Dendritic cell treated with granulocyte-macrophage colony-stimulating factor and Interleukin-4, amounts not matched to agents 40 ng/mL and 50 ng/mL, for 4 days (primary cell): ENCODE measurements at regions not wholly inside any gene's neighbourhood (a gene's known extent, or its start where the extent isn't known, plus 50 kb on each side); places are given as distances from the start of the nearest gene placed in this dataset.

Experiments used
- H3K27ac Mint-ChIP-seq: one replicate; pipeline ENCODE4 v1.8.0; 2022; ENCODE audit warnings: mild to moderate bottlenecking, mixed read lengths
- H3K27me3 Mint-ChIP-seq: one replicate; pipeline ENCODE4 v1.8.0; 2022; ENCODE audit warnings: mild to moderate bottlenecking, mixed read lengths
- H3K36me3 Mint-ChIP-seq: one replicate; pipeline ENCODE4 v1.8.0; 2022; ENCODE audit warnings: low read depth, mixed read lengths
- H3K4me1 Mint-ChIP-seq: one replicate; pipeline ENCODE4 v1.8.0; 2022; ENCODE audit warnings: low read depth, mixed read lengths
- H3K4me3 Mint-ChIP-seq: one replicate; pipeline ENCODE4 v1.8.0; 2022; ENCODE audit warnings: mild to moderate bottlenecking, moderate library complexity, mixed read lengths
- H3K9me3 Mint-ChIP-seq: one replicate; pipeline ENCODE4 v1.8.0; 2022; ENCODE audit warnings: mixed read lengths
- intact Hi-C: fragments of 100-400 bp; cut with micrococcal nuclease; formaldehyde crosslinking; loops from one replicate; pipeline ENCODE4 v1.15.0; 2022

DNA sequence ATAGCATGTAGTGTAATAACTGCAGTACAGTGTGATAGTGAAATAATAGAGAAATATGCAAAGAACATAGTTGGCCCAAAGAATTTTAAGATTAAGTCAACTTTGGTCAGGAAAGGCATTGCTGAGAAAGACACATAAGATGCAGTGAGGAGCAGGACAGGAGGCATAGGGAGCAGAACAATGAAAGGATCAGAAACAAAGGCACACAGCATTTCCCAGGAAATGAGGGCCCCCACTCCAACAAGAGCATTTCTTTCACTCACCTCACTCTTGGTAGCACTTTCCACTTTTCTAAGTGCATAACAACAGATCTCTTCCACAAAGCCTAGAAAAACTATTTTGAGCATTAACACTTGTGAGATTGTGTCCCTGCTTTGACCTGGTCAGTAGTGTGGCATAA is 238.4 kb upstream of the FAT3 start:
- Mint-ChIP-seq H3K36me3 (no peaks in the 10 kb centered on the region), H3K27ac (no peak overlapping the region)
- intact Hi-C loops = no loop called here

DNA sequence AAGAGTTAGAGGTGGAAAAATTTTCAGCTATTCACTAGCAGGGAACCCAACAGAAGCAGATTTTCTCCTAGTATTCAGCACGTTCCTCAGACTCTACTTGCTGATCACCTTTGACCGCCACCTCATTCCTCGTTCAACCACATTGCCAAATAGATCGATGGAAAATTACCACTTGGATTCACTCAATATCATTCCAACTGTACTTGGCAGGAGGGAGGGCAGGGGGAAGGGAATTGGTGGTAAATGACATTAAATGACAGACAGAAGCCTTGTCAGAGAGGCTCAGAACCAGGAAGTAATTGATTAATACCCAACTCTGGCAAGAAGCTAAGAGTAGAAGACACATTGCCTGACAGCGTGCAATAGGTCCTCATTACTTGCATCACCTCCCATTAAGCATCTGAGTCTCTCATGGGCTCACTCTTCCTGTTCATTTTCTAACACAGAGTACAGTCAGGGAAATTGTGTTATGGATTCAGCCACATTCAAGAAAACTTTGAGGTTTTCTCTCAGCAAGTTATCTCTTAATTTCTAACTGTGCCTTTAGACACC is 240.5 kb upstream of the FAT3 start:
- Mint-ChIP-seq H3K9me3 (peaks cover 44% of the 10 kb centered on the region), H3K27ac (no peak overlapping the region), H3K4me1 (no peaks in the 10 kb centered on the region), H3K27me3 (no peaks in the 10 kb centered on the region), H3K36me3 (no peaks in the 10 kb centered on the region), H3K4me3 (no peak overlapping the region)
- intact Hi-C loops = no loop called here

More for the DNA sequence above, 238.4 kb upstream of the FAT3 start:
- no peaks in the 10 kb centered on the region for H3K27me3 Mint-ChIP-seq
- no peaks in the 10 kb centered on the region for H3K4me1 Mint-ChIP-seq
- H3K9me3 Mint-ChIP-seq = peaks cover 44% of the 10 kb centered on the region
- H3K4me3 Mint-ChIP-seq = no peak overlapping the region

DNA sequence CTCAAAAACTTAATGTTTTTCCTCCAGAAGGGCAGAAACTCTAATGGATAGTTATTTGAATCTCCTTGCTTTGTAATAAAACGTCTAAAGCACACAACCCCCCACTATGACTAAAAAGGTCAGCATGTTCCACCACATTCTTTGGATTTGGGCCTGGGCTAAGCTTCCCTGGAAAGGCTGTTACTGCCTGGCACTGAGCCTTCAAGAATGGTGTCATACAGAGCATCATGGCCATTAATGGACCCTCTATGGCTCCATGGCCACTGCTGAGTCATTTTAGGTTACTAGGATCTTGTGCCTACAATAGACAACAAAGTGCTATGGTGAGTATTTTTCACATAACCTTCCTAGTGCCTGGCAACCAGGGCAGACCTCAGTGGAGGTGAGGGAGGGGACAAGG is 242.6 kb upstream of the FAT3 start:
- no peak overlapping the region for H3K4me3 Mint-ChIP-seq
- H3K9me3 Mint-ChIP-seq = peaks cover 29% of the 10 kb centered on the region
- no peaks in the 10 kb centered on the region for H3K36me3 Mint-ChIP-seq

DNA sequence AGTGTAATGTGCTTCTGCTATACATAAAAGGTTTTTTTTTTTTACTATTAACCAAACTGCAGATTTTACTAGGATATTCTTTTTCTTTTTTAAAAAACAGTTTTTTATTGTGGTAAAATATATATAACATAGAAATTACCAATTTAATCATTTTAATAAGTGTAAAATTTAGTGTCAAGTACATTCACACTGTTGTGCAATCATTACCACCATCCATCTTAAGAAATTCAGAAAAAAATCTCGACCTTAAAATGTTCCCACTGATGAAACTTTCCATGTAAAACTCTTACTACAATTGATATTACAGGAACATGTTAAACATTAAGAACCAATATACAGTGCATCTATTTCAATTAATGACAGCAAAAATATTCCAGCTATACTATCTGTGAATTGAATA is 244.8 kb upstream of the FAT3 start:
- no peak overlapping the region for H3K4me3 Mint-ChIP-seq
- H3K36me3 Mint-ChIP-seq = no peaks in the 10 kb centered on the region
- no peaks in the 10 kb centered on the region for H3K27me3 Mint-ChIP-seq
- H3K27ac Mint-ChIP-seq = no peak overlapping the region
- intact Hi-C loops = no loop called here
- H3K4me1 Mint-ChIP-seq = no peaks in the 10 kb centered on the region
- H3K9me3 Mint-ChIP-seq = peaks cover 16% of the 10 kb centered on the region

More for the DNA sequence above, 242.6 kb upstream of the FAT3 start:
- Mint-ChIP-seq H3K27me3 (no peaks in the 10 kb centered on the region), H3K27ac (no peak overlapping the region), H3K4me1 (no peaks in the 10 kb centered on the region)
- intact Hi-C loops = no loop called here

DNA sequence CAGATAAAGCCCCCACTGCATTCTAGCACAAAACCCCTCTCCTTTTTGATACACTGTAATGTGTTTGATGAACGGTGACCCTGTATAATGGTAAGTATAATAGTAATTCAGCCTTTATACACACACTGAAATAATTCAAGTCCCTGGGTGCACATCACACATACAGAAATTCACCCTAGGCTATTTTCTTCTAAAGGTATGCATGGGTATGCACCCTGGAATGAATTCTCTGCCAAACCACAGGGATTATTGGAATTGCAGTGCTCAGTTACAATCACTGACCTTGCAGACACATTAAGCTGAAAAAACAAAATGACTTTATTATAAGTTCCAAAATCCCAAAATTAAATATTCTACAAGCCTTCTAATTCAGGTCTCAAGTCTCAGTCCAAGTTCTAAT is 245.9 kb upstream of the FAT3 start:
- no peak overlapping the region for H3K27ac Mint-ChIP-seq
- H3K4me1 Mint-ChIP-seq = no peaks in the 10 kb centered on the region
- no peak overlapping the region for H3K4me3 Mint-ChIP-seq
- H3K9me3 Mint-ChIP-seq = peaks cover 16% of the 10 kb centered on the region
- no peaks in the 10 kb centered on the region for H3K36me3 Mint-ChIP-seq
- no peaks in the 10 kb centered on the region for H3K27me3 Mint-ChIP-seq
- intact Hi-C loops = no loop called here

DNA sequence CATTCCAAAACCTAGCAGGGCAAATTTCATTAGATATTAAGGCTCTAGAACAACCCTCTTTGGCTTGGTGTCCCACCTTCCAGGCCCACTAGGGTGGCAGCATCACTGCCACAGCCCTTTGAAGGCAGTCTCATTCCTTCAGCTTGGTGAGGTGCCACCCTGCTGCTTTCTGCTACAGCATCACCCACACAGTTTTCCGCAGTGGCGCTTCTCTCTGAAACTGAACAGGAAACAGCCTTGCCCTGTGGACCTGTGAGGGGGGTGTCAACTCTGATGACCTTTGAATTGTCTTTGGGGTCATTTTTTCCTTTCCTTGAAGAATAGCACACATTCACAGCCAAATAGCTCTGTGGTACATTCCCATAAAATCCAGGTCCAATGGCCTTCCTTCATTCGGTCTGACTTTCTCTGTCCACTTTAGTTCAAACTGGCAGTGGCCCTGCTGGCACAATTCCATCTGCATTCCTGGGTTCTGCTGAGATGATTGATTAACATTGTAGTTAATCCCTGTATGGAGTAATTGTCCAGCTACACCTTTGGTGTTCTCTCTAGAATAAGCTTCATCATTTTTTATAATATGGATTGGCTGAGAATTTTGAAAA is 251.9 kb upstream of the FAT3 start:
- no peaks in the 10 kb centered on the region for H3K27me3 Mint-ChIP-seq
- no peaks in the 10 kb centered on the region for H3K36me3 Mint-ChIP-seq
- H3K27ac Mint-ChIP-seq = no peak overlapping the region
- peaks cover 13% of the 10 kb centered on the region for H3K9me3 Mint-ChIP-seq
- no peaks in the 10 kb centered on the region for H3K4me1 Mint-ChIP-seq
- H3K4me3 Mint-ChIP-seq = no peak overlapping the region
- intact Hi-C loops = no loop called here

DNA sequence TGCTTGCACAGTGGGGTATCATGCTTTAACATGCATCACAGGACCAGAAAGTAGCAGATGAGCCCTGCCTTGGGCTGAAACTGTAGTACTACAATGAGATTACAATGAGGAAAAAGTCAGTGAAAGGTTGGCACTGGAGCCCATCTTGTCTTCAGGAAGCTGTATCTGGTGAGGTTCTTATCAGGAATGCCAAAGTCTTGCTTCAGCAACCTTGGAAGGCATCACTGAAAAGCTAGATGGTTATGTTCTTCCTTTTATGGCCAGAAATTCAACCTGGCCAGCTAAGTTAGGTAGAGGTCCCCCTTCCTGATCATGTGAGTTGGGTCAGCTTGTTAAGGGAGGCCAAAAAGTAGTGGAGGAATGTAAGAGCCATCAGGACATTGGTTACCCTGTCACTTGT is 254.0 kb upstream of the FAT3 start:
- no peaks in the 10 kb centered on the region for H3K36me3 Mint-ChIP-seq
- H3K4me3 Mint-ChIP-seq = no peak overlapping the region
- no peak overlapping the region for H3K27ac Mint-ChIP-seq
- H3K27me3 Mint-ChIP-seq = no peaks in the 10 kb centered on the region
- H3K4me1 Mint-ChIP-seq = no peaks in the 10 kb centered on the region
- intact Hi-C loops = no loop called here
- peaks cover 13% of the 10 kb centered on the region for H3K9me3 Mint-ChIP-seq

DNA sequence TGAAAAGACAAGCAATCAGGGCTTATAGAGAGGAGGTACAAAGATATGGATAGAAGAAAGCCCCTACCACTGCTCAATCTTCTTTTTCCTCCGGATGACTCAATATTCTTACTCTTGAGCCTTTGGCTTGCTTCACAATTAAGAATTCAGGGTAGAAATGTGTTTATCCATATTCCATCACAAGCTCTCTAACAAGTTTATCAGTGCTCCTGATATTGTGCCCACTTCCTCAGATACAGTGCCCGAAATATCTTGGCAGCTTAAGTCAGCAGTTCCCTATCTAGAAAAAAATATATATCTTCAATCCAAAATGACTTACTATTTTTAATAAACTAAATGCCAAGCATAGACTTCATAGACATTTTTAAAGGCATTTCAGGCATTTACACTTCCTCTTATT is 255.1 kb upstream of the FAT3 start:
- H3K9me3 Mint-ChIP-seq = peaks cover 23% of the 10 kb centered on the region
- H3K4me1 Mint-ChIP-seq = no peaks in the 10 kb centered on the region
- H3K27ac Mint-ChIP-seq = no peak overlapping the region
- H3K27me3 Mint-ChIP-seq = no peaks in the 10 kb centered on the region
- H3K36me3 Mint-ChIP-seq = no peaks in the 10 kb centered on the region
- no peak overlapping the region for H3K4me3 Mint-ChIP-seq
- intact Hi-C loops = no loop called here

DNA sequence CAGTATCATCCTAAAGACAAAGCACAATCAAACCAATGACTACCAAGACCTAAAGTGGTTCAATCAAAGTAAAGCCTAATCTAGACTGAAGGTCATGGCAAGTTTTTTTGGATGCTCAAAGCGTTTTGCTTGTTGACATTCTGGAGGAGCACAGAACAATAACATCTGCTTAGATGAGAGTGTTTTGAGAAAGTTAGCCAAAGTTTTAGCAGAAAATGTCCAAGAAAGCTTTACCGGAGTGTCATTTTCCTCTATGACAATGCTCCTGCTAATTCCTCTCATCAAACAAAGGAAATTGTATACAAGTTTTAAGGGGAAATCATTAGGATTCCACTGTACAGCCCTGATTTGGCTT is 256.9 kb upstream of the FAT3 start:
- no peak overlapping the region for H3K4me3 Mint-ChIP-seq
- H3K4me1 Mint-ChIP-seq = no peaks in the 10 kb centered on the region
- peaks cover 33% of the 10 kb centered on the region for H3K9me3 Mint-ChIP-seq
- no peaks in the 10 kb centered on the region for H3K27me3 Mint-ChIP-seq
- intact Hi-C loops = no loop called here
- H3K36me3 Mint-ChIP-seq = no peaks in the 10 kb centered on the region
- no peak overlapping the region for H3K27ac Mint-ChIP-seq

DNA sequence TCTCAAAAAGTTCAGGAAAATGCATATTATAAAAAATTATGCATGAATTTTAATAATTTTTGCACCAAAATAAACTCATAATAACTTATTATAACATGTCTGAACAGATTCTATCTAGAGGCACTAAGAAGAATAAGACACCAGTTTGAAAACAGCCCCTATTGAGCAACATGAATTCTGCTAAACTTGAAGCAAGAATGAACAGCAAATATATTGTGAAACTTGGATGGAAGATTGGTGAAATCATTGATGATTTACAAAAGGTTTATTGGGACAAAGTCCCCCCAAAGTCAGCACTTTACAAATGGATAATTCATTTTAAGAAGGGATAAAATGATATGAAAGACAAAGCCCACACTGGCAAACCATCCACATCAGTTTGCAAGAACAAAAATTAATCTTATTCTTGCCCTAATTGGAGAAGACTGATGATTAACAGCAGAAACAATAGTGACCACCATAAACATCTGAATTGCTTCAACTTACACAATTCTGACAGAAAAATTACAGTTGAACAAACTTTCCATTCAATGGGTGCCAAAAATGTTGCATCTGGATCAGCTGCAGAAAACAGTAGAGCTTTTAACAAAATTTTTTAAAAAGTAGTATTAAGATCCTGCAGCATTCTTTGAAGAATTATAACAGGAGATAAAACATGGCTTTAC is 257.5 kb upstream of the FAT3 start:
- intact Hi-C loops = no loop called here
- Mint-ChIP-seq H3K27me3 (no peaks in the 10 kb centered on the region), H3K9me3 (peaks cover 38% of the 10 kb centered on the region), H3K4me1 (no peaks in the 10 kb centered on the region), H3K27ac (no peak overlapping the region), H3K4me3 (no peak overlapping the region), H3K36me3 (no peaks in the 10 kb centered on the region)

DNA sequence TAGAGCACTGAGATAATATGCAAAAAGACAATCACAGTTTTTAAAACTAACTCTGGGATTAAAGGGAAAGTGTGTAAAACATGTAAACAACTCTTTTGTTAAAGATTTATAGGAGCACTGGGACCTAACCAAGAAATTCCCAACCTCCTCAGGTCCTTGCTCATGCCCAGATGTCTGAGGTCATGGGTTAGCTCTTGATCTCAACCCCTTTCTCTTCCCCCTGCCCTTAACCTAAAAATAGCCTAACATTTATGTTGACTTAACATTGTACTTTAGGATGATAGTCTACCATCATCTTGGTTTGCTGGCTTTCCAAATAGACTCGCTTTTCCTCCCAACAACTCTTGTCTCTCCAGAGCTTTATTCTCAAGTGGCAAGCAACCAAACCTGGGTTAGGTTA is 258.2 kb upstream of the FAT3 start:
- Mint-ChIP-seq H3K9me3 (peaks cover 38% of the 10 kb centered on the region), H3K36me3 (no peaks in the 10 kb centered on the region), H3K4me1 (no peaks in the 10 kb centered on the region), H3K27me3 (no peaks in the 10 kb centered on the region), H3K27ac (no peak overlapping the region), H3K4me3 (no peak overlapping the region)
- intact Hi-C loops = no loop called here

DNA sequence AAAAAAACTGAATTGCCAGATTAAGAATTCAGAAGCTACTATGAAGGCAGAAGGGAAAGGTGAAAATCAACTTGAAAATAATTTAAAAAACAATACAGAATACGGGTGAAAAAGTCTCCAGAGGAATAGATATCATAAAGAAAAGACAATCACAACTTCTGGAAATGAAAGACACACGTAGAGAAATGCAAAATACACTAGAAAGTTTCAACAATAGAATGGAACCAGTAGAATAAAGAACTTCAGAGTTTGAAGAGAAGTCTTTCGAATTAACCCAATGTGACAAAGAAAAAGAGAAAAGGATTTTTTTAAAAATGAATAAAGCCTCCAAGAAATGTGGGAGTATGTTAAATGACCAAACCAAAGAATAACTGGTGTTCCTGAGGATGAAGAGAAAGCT is 263.8 kb upstream of the FAT3 start:
- Mint-ChIP-seq H3K27me3 (no peaks in the 10 kb centered on the region), H3K27ac (no peak overlapping the region), H3K4me3 (no peak overlapping the region), H3K9me3 (peaks cover 57% of the 10 kb centered on the region), H3K36me3 (no peaks in the 10 kb centered on the region), H3K4me1 (no peaks in the 10 kb centered on the region)
- intact Hi-C loops = no loop called here

DNA sequence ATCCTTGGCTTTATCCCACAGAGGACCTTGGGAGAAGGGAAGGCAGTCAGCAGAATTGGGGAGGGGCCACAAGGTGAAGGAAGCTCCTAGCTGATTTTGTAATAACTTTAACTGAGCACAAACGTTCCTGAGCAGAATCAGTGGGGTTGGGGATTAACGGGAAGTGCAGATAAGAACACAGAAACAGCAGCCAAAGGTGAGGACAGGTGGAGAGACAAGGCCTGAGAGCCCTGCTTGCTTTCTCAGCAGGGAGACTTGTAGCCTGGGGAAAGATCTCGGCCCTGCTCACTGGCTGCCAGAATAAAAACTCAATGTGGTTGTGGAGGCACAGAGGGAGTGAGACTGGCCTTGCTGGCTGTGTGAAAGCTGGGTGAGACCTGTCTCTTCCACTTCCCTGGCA is 265.2 kb upstream of the FAT3 start:
- intact Hi-C loops = no loop called here
- Mint-ChIP-seq H3K9me3 (peaks cover 46% of the 10 kb centered on the region), H3K4me3 (no peak overlapping the region), H3K36me3 (no peaks in the 10 kb centered on the region), H3K27me3 (no peaks in the 10 kb centered on the region), H3K27ac (no peak overlapping the region), H3K4me1 (no peaks in the 10 kb centered on the region)

DNA sequence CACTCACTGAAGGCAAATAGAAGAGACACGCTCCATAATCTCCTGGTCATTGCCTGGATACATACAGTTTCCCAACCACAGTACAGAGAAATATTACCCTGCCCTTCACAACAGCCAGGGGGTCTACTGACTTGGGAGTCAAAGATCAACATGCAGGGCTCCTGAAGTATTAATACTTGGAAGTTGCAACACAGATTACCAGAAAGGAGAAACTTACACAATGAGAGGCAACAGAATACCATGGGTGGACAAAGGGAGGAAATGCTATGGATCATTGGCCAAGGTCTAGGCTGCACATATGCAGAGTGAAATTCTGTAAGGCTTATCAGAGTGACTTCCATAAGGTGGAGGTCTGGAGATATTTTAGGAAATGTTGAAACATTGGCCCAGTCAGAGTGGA is 267.9 kb upstream of the FAT3 start:
- peaks cover 32% of the 10 kb centered on the region for H3K9me3 Mint-ChIP-seq
- intact Hi-C loops = no loop called here
- no peaks in the 10 kb centered on the region for H3K36me3 Mint-ChIP-seq
- H3K4me3 Mint-ChIP-seq = no peak overlapping the region
- no peaks in the 10 kb centered on the region for H3K4me1 Mint-ChIP-seq
- H3K27me3 Mint-ChIP-seq = no peaks in the 10 kb centered on the region
- no peak overlapping the region for H3K27ac Mint-ChIP-seq

DNA sequence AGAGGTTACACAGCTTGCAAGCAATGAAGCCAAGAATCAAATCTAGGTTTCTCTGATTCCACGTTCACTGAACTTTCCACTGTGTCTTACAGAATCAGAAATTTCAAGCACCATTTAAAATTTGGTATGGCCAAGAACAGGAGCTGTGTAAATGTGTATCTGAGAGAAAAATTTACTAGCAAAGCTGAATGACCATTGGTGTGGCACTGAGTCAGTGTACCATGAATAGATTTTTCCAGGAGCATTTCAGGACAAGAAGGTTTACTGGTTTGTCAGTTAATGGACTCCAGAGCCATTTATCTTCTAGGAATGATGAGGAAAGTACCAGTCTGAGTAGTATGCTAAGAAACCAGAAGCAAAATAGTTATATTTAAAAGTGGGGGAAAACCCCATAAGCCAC is 269.4 kb upstream of the FAT3 start:
- H3K27me3 Mint-ChIP-seq = no peaks in the 10 kb centered on the region
- H3K4me3 Mint-ChIP-seq = no peak overlapping the region
- intact Hi-C loops = no loop called here
- peaks cover 20% of the 10 kb centered on the region for H3K9me3 Mint-ChIP-seq
- no peaks in the 10 kb centered on the region for H3K4me1 Mint-ChIP-seq
- no peaks in the 10 kb centered on the region for H3K36me3 Mint-ChIP-seq
- H3K27ac Mint-ChIP-seq = no peak overlapping the region
